ENCODE measurements at regions not wholly inside any gene's neighbourhood (a gene's known extent, or its start where the extent isn't known, plus 50 kb on each side); places are given as distances from the start of the nearest gene placed in this dataset.
"Not testable (repeated sequence)": the region's sequence is repeated elsewhere in the genome, so short reads cannot be mapped to it uniquely, and the experiment has no call there.

DNA sequence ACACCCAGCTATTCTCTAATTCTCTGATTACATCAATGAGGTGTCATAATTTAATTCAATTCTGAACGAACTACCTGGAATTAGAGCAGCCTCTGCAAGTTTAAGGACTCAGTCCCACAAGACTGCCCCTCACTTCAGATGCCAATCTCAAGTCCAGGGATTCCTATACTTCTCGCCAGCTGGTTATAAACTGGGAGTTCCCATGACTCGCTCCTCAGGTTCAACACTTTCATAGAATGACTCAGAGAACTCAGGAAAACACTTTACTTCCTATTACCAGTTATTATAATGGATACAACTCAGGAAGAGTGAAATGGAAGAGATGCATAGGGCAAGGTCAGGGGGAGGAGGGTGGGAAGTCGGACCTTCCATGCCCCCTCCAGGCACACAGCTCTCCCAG, 112.3 kb upstream of the ATP5MC3 start:
- no peak for TF ChIP-seq POLR2A (IDR thresholded peaks at IDR 0.05; ENCODE audit: low read length)
- no peak for TF ChIP-seq GATA1 (IDR thresholded peaks at IDR 0.05; ENCODE audit: low read depth, low read length)
- DNase-seq: no peak

DNA sequence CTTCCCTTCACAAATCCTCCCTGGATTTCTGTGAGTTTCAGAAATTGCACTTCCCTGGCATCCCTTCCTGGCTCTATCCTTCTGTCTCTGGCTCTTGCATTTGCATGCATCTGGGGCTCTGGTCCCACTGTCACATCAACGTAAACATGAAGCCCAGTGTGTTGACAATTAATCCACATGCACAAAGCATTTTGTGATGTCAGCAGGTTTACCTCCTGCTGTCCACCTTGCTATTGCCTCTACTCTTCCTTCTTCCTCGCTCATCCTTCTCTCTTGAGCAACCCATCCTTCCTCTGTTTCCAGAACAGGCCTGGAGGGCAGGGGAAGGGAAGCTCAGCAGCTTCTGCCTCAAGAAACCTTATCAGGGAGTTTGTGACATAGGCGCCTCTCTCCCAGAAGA, 111.7 kb upstream of the ATP5MC3 start:
- DNase-seq: no peak
- TF ChIP-seq GATA1 (IDR thresholded peaks at IDR 0.05; ENCODE audit: low read depth, low read length) (no peak), POLR2A (IDR thresholded peaks at IDR 0.05; ENCODE audit: low read length) (no peak)

DNA sequence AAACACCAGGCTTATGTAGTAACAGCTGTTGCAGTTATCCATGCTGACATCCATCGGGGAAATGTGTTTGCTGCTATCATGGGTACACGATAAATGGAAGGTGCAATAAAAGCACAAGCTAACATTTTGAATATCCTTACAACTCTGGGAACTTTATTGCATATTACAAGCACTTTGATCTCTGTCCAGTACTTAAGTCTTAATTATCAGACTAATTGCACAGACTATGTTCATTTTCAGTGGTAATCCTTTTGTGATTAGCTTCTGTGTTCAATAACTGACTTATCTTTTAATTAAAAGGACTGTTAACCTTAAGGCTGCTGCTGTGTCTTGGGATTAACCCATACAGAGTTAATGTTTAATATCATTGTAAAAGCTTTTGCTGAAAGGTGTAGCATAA, 101.4 kb upstream of the ATP5MC3 start:
- DNase-seq: no peak
- TF ChIP-seq POLR2A (IDR thresholded peaks at IDR 0.05; ENCODE audit: low read length) (no peak), GATA1 (IDR thresholded peaks at IDR 0.05; ENCODE audit: low read depth, low read length) (no peak)

DNA sequence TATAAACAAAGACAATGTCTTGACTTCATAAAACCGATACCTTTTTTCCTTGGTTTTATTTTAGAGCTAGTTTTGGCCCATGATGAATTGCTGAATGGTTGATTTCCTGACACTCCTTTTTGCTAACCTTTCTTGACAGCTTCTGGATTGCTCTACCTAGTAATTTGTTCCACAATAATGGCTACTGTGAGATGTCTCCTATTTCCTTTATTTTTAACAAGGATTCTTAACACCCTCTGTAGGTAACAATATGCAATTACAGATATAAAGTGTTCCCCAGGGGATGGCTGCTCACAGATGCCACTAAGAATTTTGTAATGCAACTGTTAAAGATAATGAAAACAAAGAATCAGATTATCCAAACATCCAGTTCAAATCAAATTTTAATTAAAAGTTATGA, 100.8 kb upstream of the ATP5MC3 start:
- DNase-seq: peak; percentile 14 to 18
- TF ChIP-seq POLR2A (IDR thresholded peaks at IDR 0.05; ENCODE audit: low read length) (no peak), GATA1 (IDR thresholded peaks at IDR 0.05; ENCODE audit: low read depth, low read length) (no peak)

- DNase-seq: no peak
- no peak for TF ChIP-seq POLR2A (IDR thresholded peaks at IDR 0.05; ENCODE audit: low read length)
- no peak for TF ChIP-seq GATA1 (IDR thresholded peaks at IDR 0.05; ENCODE audit: low read depth, low read length)
These were observed 96.3 kb upstream of the ATP5MC3 start for GRCh38 chr2:175277772-175278171.

DNA sequence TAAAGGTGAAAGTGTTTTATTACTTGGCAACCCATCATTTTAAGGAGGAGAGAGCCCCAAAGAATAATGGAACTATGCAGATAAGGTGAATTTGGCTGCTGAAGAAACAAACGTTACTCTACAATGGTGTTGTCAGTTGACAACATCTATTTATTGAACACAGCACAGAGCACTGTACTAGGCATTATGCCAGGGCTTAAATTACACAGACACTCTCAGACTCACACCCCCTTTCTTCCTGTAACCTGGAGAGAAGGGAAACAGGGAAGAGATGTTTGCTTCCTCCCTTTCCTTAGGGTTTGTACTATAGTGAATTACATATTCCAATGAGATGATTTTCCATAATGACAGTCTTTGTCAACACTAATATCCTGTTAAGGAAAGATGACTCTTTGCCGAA, 94.0 kb upstream of the ATP5MC3 start:
- no peak for DNase-seq
- TF ChIP-seq GATA1 (IDR thresholded peaks at IDR 0.05; ENCODE audit: low read depth, low read length) (no peak), POLR2A (IDR thresholded peaks at IDR 0.05; ENCODE audit: low read length) (no peak)

DNA sequence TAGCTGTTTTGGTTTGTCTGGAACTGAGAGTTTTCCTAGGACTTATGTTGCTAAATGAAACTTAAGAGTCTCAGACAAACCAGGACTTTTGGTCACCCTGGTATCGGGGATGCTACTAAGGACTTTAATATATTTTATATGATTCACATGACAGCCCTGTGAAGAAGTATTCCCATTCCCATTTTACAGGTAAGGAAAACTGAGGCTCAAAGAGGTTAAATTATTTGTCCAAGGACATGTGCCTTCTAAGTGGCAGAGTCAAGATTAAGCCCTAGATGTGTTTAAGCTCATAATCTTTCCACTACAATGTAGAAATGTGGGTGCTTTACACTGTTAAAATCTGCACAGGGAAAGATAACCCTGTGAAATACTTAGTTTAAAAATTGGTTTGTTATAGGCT, 77.7 kb upstream of the ATP5MC3 start:
- TF ChIP-seq POLR2A (IDR thresholded peaks at IDR 0.05; ENCODE audit: low read length) (no peak), GATA1 (IDR thresholded peaks at IDR 0.05; ENCODE audit: low read depth, low read length) (no peak)
- DNase-seq: no peak

DNA sequence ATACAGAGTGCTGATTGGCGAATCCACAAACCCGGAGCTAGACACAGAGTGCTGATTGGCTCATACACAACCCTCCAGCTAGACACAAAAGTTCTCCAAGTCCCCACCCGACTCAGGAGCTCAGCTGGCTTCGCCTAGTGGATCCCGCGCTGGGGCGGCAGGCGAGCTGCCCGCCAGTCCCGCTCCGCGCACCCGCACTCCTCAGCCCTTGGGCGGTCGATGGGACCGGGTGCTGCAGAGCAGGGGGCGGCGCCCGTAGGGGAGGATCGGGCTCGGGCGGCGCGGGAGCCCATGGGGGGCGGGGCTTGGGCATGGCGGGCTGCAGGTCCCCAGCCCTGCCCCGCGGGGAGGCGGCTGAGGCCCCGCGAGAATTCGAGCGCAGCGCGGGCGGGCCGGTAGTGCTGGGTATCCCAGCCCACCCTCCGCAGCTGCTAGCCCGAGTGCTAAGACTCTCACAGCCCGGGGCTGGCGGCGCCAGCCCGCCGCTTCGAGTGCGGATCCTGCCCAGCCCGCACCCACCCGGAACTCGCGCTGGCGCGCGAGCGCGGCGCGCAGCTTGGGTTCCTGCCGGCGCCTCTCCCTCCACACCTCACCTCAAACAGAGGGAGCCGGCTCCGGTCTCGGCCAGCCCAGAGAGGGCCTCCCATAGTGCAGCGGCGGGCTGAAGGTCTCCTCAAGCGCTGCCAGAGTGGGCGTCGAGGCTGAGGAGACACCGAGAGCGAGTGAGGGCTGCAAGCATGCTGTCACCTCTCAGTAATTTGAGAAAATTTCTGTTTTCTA, 75.5 kb upstream of the ATP5MC3 start:
- DNase-seq: no peak
- TF ChIP-seq GATA1 (IDR thresholded peaks at IDR 0.05; ENCODE audit: low read depth, low read length) (no peak), POLR2A (IDR thresholded peaks at IDR 0.05; ENCODE audit: low read length) (no peak)

GRCh38 chr2:175256391-175256790, 74.9 kb upstream of the ATP5MC3 start:
- not testable (repeated sequence) for DNase-seq

- TF ChIP-seq POLR2A (IDR thresholded peaks at IDR 0.05; ENCODE audit: low read length): no peak
- DNase-seq: no peak
These were observed 72.4 kb upstream of the ATP5MC3 start for GRCh38 chr2:175253871-175254270.

DNA sequence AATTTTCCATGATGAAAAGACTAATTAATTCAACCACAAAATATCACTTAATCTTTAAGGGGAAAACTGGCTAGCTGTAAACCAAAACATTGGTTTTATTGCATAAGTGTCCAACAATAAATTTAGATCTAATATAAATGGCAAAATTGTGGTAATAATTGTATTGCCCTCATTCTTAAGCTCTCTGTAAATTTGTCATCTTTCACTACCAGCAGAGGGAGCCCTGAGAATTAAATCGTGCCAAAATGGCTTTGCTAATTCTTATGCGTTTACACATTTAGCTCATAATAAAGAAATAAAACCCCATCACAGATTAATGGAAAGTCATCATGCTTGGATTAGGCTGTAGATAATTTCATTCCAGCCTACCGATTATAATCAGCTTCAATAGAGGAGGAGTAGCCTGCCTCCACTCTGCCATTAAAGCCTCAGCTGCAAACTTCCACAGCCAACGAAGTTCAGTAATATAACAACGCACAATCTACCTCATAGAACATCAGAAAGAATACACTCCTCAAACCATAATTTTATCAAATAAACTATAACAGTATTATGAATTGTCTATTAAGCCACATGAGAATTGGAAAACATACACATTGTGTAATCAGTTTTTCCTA, 70.0 kb upstream of the ATP5MC3 start:
- no peak for TF ChIP-seq GATA1 (IDR thresholded peaks at IDR 0.05; ENCODE audit: low read depth, low read length)
- no peak for TF ChIP-seq POLR2A (IDR thresholded peaks at IDR 0.05; ENCODE audit: low read length)
- DNase-seq: peak; percentile 16 to 55

GRCh38 chr2:175247159-175247558, 65.6 kb upstream of the ATP5MC3 start:
- TF ChIP-seq POLR2A (IDR thresholded peaks at IDR 0.05; ENCODE audit: low read length): no peak
- no peak for TF ChIP-seq GATA1 (IDR thresholded peaks at IDR 0.05; ENCODE audit: low read depth, low read length)
- DNase-seq: no peak

GRCh38 chr2:175244697-175245096, 63.2 kb upstream of the ATP5MC3 start:
- no peak for DNase-seq
- TF ChIP-seq GATA1 (IDR thresholded peaks at IDR 0.05; ENCODE audit: low read depth, low read length) (no peak), POLR2A (IDR thresholded peaks at IDR 0.05; ENCODE audit: low read length) (no peak)

DNA sequence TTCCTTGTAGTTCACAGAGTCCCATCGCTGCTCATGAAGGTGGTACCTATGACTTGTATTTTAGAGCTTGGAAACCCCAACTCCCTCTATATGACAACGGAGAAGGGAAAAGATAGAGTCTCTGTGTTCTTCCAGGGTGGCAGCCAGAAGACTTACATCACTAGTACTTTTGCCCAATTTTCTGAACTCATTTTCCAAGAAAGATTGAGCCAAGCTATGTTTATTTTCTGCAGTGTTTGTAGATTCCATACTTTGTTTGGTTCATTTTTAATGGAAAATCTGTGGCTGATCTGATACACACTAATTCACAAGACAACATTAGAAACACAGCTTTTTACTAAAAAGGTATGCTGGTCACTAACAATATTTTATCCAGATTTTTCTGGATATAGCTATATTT, 60.2 kb upstream of the ATP5MC3 start:
- no peak for DNase-seq
- TF ChIP-seq GATA1 (IDR thresholded peaks at IDR 0.05; ENCODE audit: low read depth, low read length) (no peak), POLR2A (IDR thresholded peaks at IDR 0.05; ENCODE audit: low read length) (no peak)

- DNase-seq: not testable (repeated sequence)
These were observed 58.5 kb upstream of the ATP5MC3 start for GRCh38 chr2:175240033-175240432.
